ENCODE measurements at regions not wholly inside any gene's neighbourhood (a gene's known extent, or its start where the extent isn't known, plus 50 kb on each side); places are given as distances from the start of the nearest gene placed in this dataset.

GRCh38 chr20:10943686-10944265 lies 270.0 kb upstream of the JAG1 start:
- Histone ChIP-seq H3K4me3 (no peak overlapping the region), H3K36me3 (no peaks in the 10 kb centered on the region), H3K27ac (no peak overlapping the region), H3K27me3 (no peaks in the 10 kb centered on the region), H3K4me1 (no peaks in the 10 kb centered on the region), H3K9me3 (no peaks in the 10 kb centered on the region)
- TF ChIP-seq, protein P1, sequence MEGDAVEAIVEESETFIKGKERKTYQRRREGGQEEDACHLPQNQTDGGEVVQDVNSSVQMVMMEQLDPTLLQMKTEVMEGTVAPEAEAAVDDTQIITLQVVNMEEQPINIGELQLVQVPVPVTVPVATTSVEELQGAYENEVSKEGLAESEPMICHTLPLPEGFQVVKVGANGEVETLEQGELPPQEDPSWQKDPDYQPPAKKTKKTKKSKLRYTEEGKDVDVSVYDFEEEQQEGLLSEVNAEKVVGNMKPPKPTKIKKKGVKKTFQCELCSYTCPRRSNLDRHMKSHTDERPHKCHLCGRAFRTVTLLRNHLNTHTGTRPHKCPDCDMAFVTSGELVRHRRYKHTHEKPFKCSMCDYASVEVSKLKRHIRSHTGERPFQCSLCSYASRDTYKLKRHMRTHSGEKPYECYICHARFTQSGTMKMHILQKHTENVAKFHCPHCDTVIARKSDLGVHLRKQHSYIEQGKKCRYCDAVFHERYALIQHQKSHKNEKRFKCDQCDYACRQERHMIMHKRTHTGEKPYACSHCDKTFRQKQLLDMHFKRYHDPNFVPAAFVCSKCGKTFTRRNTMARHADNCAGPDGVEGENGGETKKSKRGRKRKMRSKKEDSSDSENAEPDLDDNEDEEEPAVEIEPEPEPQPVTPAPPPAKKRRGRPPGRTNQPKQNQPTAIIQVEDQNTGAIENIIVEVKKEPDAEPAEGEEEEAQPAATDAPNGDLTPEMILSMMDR (IDR thresholded peaks at IDR 0.05), result no peak
- no peak for DNase-seq (ENCODE audit: low spot score)

GRCh38 chr20:10946124-10946880 lies 272.5 kb upstream of the JAG1 start:
- TF ChIP-seq, protein P1 (IDR thresholded peaks at IDR 0.05), result no peak
- Histone ChIP-seq H3K27ac (no peak overlapping the region), H3K36me3 (no peaks in the 10 kb centered on the region), H3K4me1 (no peaks in the 10 kb centered on the region), H3K27me3 (no peaks in the 10 kb centered on the region), H3K9me3 (no peaks in the 10 kb centered on the region), H3K4me3 (no peak overlapping the region)
- DNase-seq (ENCODE audit: low spot score), result no peak

- Histone ChIP-seq H3K9me3 (no peaks in the 10 kb centered on the region), H3K27me3 (no peaks in the 10 kb centered on the region), H3K4me3 (no peak overlapping the region), H3K4me1 (no peaks in the 10 kb centered on the region), H3K36me3 (no peaks in the 10 kb centered on the region), H3K27ac (no peak overlapping the region)
- TF ChIP-seq, protein P1 (IDR thresholded peaks at IDR 0.05), result no peak
- DNase-seq (ENCODE audit: low spot score), result no peak
These were observed 273.9 kb upstream of the JAG1 start for GRCh38 chr20:10947726-10948125.

DNA sequence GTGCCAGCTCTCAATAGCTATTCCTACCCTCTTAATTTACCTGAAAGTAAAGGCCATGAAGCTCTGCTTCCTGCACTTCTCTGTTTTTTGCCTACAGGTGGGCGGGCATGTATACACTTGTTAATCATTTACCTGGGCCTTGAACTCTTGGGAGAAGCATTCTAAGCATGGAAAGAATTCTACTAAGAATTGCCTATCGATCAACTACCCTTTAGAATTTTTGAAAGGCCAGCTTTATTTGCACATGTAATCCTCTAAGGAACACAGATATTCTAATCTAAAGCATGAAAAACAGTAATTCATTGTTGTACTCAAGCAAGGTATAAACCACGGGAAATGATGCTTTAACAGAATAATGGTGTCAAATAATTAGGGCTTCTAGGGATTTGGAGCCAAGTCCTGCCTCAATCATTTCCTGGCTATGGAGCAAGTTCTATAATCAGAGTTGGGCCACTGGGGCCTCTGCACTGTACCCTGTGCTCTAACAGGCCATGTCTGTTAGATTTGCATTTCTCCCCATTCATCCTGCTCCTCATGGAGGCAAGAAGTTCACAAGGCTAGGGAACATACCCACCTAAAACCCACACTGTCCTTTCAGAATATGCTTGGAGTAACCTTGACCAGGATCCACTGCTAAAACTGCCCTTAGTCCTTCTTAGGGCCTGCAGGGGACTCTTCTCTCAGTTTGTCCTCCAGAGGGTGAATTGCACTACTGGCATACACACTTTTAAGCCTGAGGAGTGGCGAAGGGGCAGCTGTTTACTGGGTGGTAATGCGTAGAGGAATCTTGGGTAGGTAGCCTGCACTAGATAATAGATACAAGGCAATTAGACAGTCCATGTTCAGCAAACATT lies 276.4 kb upstream of the JAG1 start:
- no peak overlapping the region for H3K4me3 ChIP-seq
- TF ChIP-seq, protein P1 (IDR thresholded peaks at IDR 0.05), result no peak
- no peaks in the 10 kb centered on the region for H3K9me3 ChIP-seq
- no peak for DNase-seq (ENCODE audit: low spot score)
- no peaks in the 10 kb centered on the region for H3K36me3 ChIP-seq
- H3K27me3 ChIP-seq, result no peaks in the 10 kb centered on the region
- no peak overlapping the region for H3K27ac ChIP-seq
- no peaks in the 10 kb centered on the region for H3K4me1 ChIP-seq

DNA sequence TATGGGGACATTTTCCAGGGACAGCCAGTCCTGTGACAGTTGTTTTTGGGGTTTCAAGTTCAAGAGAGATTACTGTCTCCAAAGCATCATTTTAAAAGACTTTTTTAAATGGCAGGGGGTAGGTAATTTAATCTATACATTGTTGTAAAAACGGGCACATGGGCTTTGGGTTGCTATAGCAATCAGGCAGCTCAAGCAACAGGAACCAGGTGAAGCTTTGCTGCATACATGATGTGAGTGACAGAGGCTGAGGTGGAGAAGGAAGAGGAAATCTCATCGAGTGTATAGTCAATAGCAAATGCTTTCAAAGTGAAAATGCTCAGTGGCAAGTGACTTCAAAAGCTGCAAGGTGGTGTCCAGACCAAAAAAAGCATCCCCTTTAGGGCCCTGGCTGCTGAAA lies 277.4 kb upstream of the JAG1 start:
- no peak overlapping the region for H3K27ac ChIP-seq
- no peaks in the 10 kb centered on the region for H3K9me3 ChIP-seq
- no peaks in the 10 kb centered on the region for H3K27me3 ChIP-seq
- DNase-seq (ENCODE audit: low spot score), result no peak
- TF ChIP-seq, protein P1 (IDR thresholded peaks at IDR 0.05), result no peak
- H3K36me3 ChIP-seq, result no peaks in the 10 kb centered on the region
- H3K4me3 ChIP-seq, result no peak overlapping the region
- no peaks in the 10 kb centered on the region for H3K4me1 ChIP-seq

Measured in right atrium auricular region (tissue), 2 donors.